GM12878 (cell line): ENCODE measurements at regions not wholly inside any gene's neighbourhood (a gene's known extent, or its start where the extent isn't known, plus 50 kb on each side); places are given as distances from the start of the nearest gene placed in this dataset.

ENCODE experiments used
- ATAC-seq: fragments of 200-7000 bp; cut with Tn5 transposase; 3 replicates; pipeline ENCODE4 v1.9.1; 2020; ENCODE audit warnings: mild to moderate bottlenecking, moderate library complexity
- BruUV-seq: library from RNA; stranded (reverse); fragments of 400-500 nt; replicated peaks from 2 replicates; lab custom pipeline; 2021; lab: Mats Ljungman, UMichigan
- CTCF ChIA-PET: fragments of 300-600 bp; sonication (Branson Sonifier 250); formaldehyde crosslinking; extraction: SDS; loops from one replicate; lab custom pipeline; 2021; ENCODE audit warnings: inconsistent platforms; lab: Yijun Ruan, JAX
- POLR2A ChIA-PET: fragments of 350-600 bp; formaldehyde crosslinking; extraction: SDS; loops from one replicate; lab custom pipeline; 2021; ENCODE audit warnings: inconsistent platforms; lab: Charles Lee
- RAD21 ChIA-PET: fragments of 300-600 bp; sonication (Branson Sonifier 250); formaldehyde crosslinking; loops from one replicate; lab custom pipeline; 2023; ENCODE audit warnings: antibody characterized with exemption; ENCODE audit not compliant: unreplicated experiment; lab: Charles Lee
- SMC1A ChIA-PET: fragments of 300-600 bp; sonication (Branson Sonifier 250); formaldehyde crosslinking; loops from one replicate; lab custom pipeline; 2023; ENCODE audit not compliant: unreplicated experiment, uncharacterized antibody; lab: Charles Lee
- DNase-seq: peaks from one replicate; pipeline ENCODE4 v3.0.0-alpha.2; 2011; ENCODE audit warnings: low read depth, low spot score
- FAIRE-seq: peaks from 3 replicates; lab custom pipeline; 2011; peaks lifted over from hg19 to GRCh38; lab: Jason Lieb, UNC
- H2AFZ ChIP-seq: 2 replicates; pipeline ENCODE4 v1.6.0; 2011; ENCODE audit warnings: low read depth, low read length, control low read depth; ENCODE audit not compliant: control insufficient read depth
- H3K27ac ChIP-seq: 2 replicates; pipeline ENCODE4 v1.5.1; 2011; ENCODE audit warnings: control low read depth; ENCODE audit not compliant: control insufficient read depth, insufficient read depth
- H3K27me3 ChIP-seq, 2 experiments: replicated peaks in 1 of 2; 2 replicates each; pipeline versions ENCODE4 v1.6.0 to v1.6.1; 2011; ENCODE audit warnings: low read length in 1 of 2; ENCODE audit not compliant: control insufficient read depth in 2 of 2, insufficient read depth in 2 of 2
- H3K36me3 ChIP-seq, 2 experiments: 2 replicates each; pipeline ENCODE4 v1.5.1; 2011; ENCODE audit warnings: low read length in 1 of 2; ENCODE audit not compliant: control insufficient read depth in 2 of 2, insufficient read depth in 2 of 2
- H3K4me1 ChIP-seq: 2 replicates; pipeline ENCODE4 v1.6.1; 2011; ENCODE audit warnings: mild to moderate bottlenecking, low read length, moderate library complexity, mixed read lengths; ENCODE audit not compliant: control insufficient read depth, insufficient read depth
- H3K4me2 ChIP-seq: 2 replicates; pipeline ENCODE4 v1.6.0; 2011; ENCODE audit warnings: control low read depth; ENCODE audit not compliant: control insufficient read depth, insufficient read depth
- H3K4me3 ChIP-seq: fragments of 200-600 bp; sonication (generic); 2 replicates; pipeline ENCODE4 v1.5.1; 2016
- H3K79me2 ChIP-seq: 2 replicates; pipeline ENCODE4 v1.6.0; 2011; ENCODE audit warnings: low read length; ENCODE audit not compliant: control insufficient read depth, insufficient read depth
- H3K9ac ChIP-seq: 2 replicates; pipeline ENCODE4 v1.8.0; 2011; ENCODE audit warnings: low read length, control low read depth, mixed read lengths; ENCODE audit not compliant: control insufficient read depth, insufficient read depth
- H3K9me3 ChIP-seq: replicated peaks from 3 replicates; pipeline ENCODE4 v1.5.1; 2011; ENCODE audit warnings: mild to moderate bottlenecking, low read length; ENCODE audit not compliant: control insufficient read depth, insufficient read depth
- H4K20me1 ChIP-seq: 2 replicates; pipeline ENCODE4 v1.6.0; 2011; ENCODE audit not compliant: control insufficient read depth, insufficient read depth
- ATF2 ChIP-seq: IDR thresholded peaks from 2 replicates; pipeline ENCODE4 v1.6.1; 2012; ENCODE audit warnings: low read length, inconsistent platforms
- NR2C2 ChIP-seq: IDR thresholded peaks from 2 replicates; pipeline ENCODE4 v1.6.1; 2011; ENCODE audit warnings: borderline replicate concordance, low read depth; ENCODE audit not compliant: control insufficient read depth, insufficient read length
- SUPT20H ChIP-seq: IDR thresholded peaks from 2 replicates; pipeline ENCODE4 v1.6.1; 2011; ENCODE audit warnings: low read depth, mild to moderate bottlenecking, low read length, moderate library complexity, borderline replicate concordance; ENCODE audit not compliant: control insufficient read depth
- YY1 ChIP-seq: IDR thresholded peaks from 2 replicates; pipeline ENCODE4 v1.6.1; 2011; ENCODE audit warnings: low read depth, mild to moderate bottlenecking, low read length
- ZNF592 ChIP-seq: fragments of 450-650 bp; IDR thresholded peaks from 2 replicates; pipeline ENCODE4 v1.6.1; 2017; ENCODE audit warnings: mild to moderate bottlenecking, moderate library complexity
- WGBS: methylation state at CpG from one replicate; pipeline ENCODE4 v1.1.6; 2016; ENCODE audit warnings: low lambda C conversion rate; ENCODE audit not compliant: insufficient replicate concordance, insufficient coverage; ENCODE audit errors: missing lambda C conversion rate; 5-methylcytosine and 5-hydroxymethylcytosine counted together
- in situ Hi-C: fragments of 300-500 bp; cut with MboI; formaldehyde crosslinking; loops from 9 replicates; pipeline ENCODE4 v1.14.3; 2018; ENCODE audit warnings: mixed read lengths
- intact Hi-C: fragments of 100-400 bp; cut with micrococcal nuclease; formaldehyde crosslinking; loops from one replicate; pipeline ENCODE4 v1.14.2; 2022; ENCODE audit not compliant: unreplicated experiment

- CTCF ChIA-PET, result no interaction called here
- RAD21 ChIA-PET, result no interaction called here
- in situ Hi-C loops (no loop called here), intact Hi-C loops (no loop called here)
- H3K27ac ChIP-seq, result no peak overlapping the region
- BruUV-seq, result no TSS peak
- no peak overlapping the region for H3K4me3 ChIP-seq
- no peak for FAIRE-seq
- DNase-seq, result no peak
- peaks cover 0 to 5% of the 10 kb centered on the region in 2 experiments; a peak in 1 of 4 replicates for H3K27me3 ChIP-seq
- no peaks in the 10 kb centered on the region for H3K36me3 ChIP-seq
- ATAC-seq, result no peak
- SMC1A ChIA-PET, result no interaction called here
- H3K4me2 ChIP-seq, result no peak overlapping the region
- POLR2A ChIA-PET, result no interaction called here
- TF ChIP-seq YY1, result no peak
- no peak for TF ChIP-seq ATF2
- no peak for TF ChIP-seq ZNF592
- TF ChIP-seq NR2C2, result no peak
- TF ChIP-seq SUPT20H, result no peak
- H4K20me1 ChIP-seq, result no peaks in the 10 kb centered on the region
- no peaks in the 10 kb centered on the region; the same call in 1 of the 3 replicates for H3K9me3 ChIP-seq
- no peak overlapping the region for H2AFZ ChIP-seq
- no peaks in the 10 kb centered on the region for H3K79me2 ChIP-seq
- no peak overlapping the region for H3K9ac ChIP-seq
- WGBS, result 44% methylated on average over 2 of the region's 2 CpGs
- H3K4me1 ChIP-seq, result no peaks in the 10 kb centered on the region
Observed at GRCh38 chr5:66517351-66517750, 78.8 kb upstream of the MAST4 start.
